Testis (tissue), 2 donors: ENCODE measurements at regions not wholly inside any gene's neighbourhood (a gene's known extent, or its start where the extent isn't known, plus 50 kb on each side); places are given as distances from the start of the nearest gene placed in this dataset.

Experiments
- DNase-seq: peaks from one replicate; pipeline ENCODE4 v3.0.0-alpha.2; 2019
- H3K27ac ChIP-seq, 2 donors: fragments of 200-600 bp; sonication (generic); one replicate each; pipeline ENCODE4 v1.5.1; 2019
- H3K27me3 ChIP-seq: fragments of 200-600 bp; sonication (generic); one replicate; pipeline ENCODE4 v1.5.1; 2019
- H3K36me3 ChIP-seq: fragments of 200-600 bp; sonication (generic); one replicate; pipeline ENCODE4 v1.5.1; 2017; ENCODE audit warnings: low read depth; ENCODE audit errors: missing control alignments
- H3K4me1 ChIP-seq: fragments of 200-600 bp; sonication (generic); one replicate; pipeline ENCODE4 v1.5.1; 2019
- H3K4me3 ChIP-seq, 2 donors: fragments of 200-600 bp; sonication (generic); one replicate each; pipeline ENCODE4 v1.5.1; 2017 to 2019
- H3K9me3 ChIP-seq: fragments of 200-600 bp; sonication (generic); one replicate; pipeline ENCODE4 v1.5.1; 2017
- POLR2A ChIP-seq: fragments of 450-650 bp; IDR thresholded peaks from one replicate; pipeline ENCODE4 v1.6.1; 2017; ENCODE audit warnings: antibody characterized with exemption, mild to moderate bottlenecking, moderate library complexity
- WGBS, 2 donors: methylation state at CpG; one replicate each; pipeline ENCODE4 v1.1.5; 2018; 5-methylcytosine and 5-hydroxymethylcytosine counted together
- intact Hi-C: fragments of 100-400 bp; cut with DNase I; formaldehyde crosslinking; loops from one replicate; pipeline ENCODE4 v1.15.1; 2023; ENCODE audit warnings: low total_unique reads
- TF ChIP-seq, protein P1 (sequence below), 3 experiments: fragments of 450-650 bp in 2 of 3; fragments of 200-600 bp in 1 of 3; sonication (generic) in 1 of 3; IDR thresholded peaks; one replicate each; pipeline ENCODE4 v1.5.1; 2016 to 2019; ENCODE audit warnings: antibody characterized with exemption in 3 of 3, mild to moderate bottlenecking in 2 of 3, moderate library complexity in 1 of 3

DNA sequence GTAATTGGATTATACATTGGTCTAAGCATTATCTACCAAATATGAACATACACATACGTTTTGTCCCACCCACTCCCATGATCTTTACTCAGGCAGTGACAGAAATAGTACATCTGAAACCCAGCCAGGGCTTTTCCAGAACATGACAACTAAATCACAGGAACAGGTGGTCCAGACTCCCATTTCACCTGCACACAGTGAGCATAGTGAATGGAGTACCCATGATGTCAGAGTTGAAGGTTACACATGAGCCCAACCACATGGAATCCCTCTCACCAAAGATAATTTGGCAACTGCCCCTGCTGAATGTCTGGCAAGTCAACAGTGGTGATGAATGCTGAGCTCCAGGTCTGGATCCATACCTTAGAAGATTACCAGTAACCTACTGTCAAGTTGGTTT lies 411.9 kb upstream of the LUZP2 start:
- H3K9me3 ChIP-seq = no peaks in the 10 kb centered on the region
- no peaks in the 10 kb centered on the region for H3K27me3 ChIP-seq
- intact Hi-C loops = no loop called here
- no peak overlapping the region for H3K27ac ChIP-seq
- TF ChIP-seq, protein P1, sequence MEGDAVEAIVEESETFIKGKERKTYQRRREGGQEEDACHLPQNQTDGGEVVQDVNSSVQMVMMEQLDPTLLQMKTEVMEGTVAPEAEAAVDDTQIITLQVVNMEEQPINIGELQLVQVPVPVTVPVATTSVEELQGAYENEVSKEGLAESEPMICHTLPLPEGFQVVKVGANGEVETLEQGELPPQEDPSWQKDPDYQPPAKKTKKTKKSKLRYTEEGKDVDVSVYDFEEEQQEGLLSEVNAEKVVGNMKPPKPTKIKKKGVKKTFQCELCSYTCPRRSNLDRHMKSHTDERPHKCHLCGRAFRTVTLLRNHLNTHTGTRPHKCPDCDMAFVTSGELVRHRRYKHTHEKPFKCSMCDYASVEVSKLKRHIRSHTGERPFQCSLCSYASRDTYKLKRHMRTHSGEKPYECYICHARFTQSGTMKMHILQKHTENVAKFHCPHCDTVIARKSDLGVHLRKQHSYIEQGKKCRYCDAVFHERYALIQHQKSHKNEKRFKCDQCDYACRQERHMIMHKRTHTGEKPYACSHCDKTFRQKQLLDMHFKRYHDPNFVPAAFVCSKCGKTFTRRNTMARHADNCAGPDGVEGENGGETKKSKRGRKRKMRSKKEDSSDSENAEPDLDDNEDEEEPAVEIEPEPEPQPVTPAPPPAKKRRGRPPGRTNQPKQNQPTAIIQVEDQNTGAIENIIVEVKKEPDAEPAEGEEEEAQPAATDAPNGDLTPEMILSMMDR (IDR thresholded peaks at IDR 0.05) = no peak
- TF ChIP-seq POLR2A = no peak
- no peaks in the 10 kb centered on the region for H3K36me3 ChIP-seq
- 67 to 76% methylated on average over 1 of the region's 1 CpG for WGBS, 2 donors
- no peak for DNase-seq
- no peaks in the 10 kb centered on the region for H3K4me1 ChIP-seq
- no peak overlapping the region for H3K4me3 ChIP-seq

DNA sequence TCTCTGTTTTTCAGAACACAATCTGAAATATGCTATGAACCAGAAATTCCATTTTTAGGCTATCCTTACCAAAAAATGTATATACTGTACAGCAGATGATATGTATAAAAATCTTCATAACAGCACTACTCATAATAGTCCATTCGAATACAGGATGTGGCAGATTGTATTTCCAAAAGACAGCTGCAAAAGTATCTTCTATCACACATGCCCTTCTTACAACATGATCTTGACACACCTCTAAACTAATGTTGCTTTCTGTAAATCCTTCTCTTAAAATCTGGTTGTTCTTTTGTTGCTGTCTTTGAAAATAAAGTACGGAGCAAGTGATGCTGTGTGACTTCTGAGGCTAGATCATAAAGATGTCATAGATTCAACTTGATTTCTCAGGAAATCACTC lies 409.9 kb upstream of the LUZP2 start:
- 83 to 95% methylated on average over 2 of the region's 2 CpGs for WGBS, 2 donors
- DNase-seq = no peak
- TF ChIP-seq, protein P1 (IDR thresholded peaks at IDR 0.05) = no peak
- TF ChIP-seq POLR2A = no peak
- Histone ChIP-seq H3K9me3 (no peaks in the 10 kb centered on the region), H3K4me3 (no peak overlapping the region), H3K27ac (no peak overlapping the region), H3K27me3 (no peaks in the 10 kb centered on the region), H3K36me3 (no peaks in the 10 kb centered on the region), H3K4me1 (no peaks in the 10 kb centered on the region)
- intact Hi-C loops = no loop called here

DNA sequence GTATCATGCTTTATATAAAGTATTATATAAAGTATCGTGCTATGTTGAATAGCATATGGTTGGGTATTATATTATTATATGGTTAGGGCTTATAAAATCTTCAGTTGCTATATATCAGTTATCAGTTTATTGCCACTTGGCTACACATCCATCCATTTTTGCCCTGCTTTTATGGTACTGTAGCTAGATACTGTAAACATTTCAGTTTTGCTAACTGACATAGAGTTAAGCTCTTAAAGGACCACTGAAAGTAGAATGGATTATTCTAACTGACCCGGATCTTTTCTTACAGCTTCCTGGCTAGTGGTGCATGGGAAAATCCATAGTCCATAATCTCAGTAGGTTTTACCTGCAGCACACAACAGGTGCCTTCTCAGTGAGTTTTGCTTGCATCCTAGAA lies 405.3 kb upstream of the LUZP2 start:
- intact Hi-C loops = no loop called here
- Histone ChIP-seq H3K4me3 (no peak overlapping the region), H3K27me3 (no peaks in the 10 kb centered on the region), H3K4me1 (no peaks in the 10 kb centered on the region), H3K36me3 (no peaks in the 10 kb centered on the region), H3K9me3 (no peaks in the 10 kb centered on the region), H3K27ac (no peak overlapping the region)
- no peak for DNase-seq
- TF ChIP-seq POLR2A = no peak
- TF ChIP-seq, protein P1 (IDR thresholded peaks at IDR 0.05) = no peak
- 84 to 94% methylated on average over 2 of the region's 2 CpGs for WGBS, 2 donors

DNA sequence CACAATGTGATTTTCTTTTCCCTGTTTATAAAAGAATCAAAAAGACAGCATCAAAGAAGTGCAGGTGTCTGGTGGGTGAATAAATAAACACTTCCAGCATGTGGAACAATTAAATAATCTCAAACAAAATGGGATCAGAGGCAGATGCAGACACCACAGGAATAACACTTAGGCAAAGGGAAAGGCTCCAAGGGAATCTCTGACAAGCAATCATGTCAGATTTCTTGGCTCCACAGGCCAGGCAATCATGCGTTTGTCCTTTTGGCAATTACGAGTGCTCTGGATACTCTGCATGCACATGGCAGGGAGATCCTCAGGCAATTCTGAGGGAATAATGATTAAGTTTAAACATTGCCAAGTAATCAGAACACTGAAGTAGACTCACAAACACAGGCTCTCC lies 403.5 kb upstream of the LUZP2 start:
- H3K9me3 ChIP-seq = no peaks in the 10 kb centered on the region
- no peaks in the 10 kb centered on the region for H3K36me3 ChIP-seq
- TF ChIP-seq POLR2A = no peak
- intact Hi-C loops = no loop called here
- H3K27ac ChIP-seq = no peak overlapping the region
- 39 to 51% methylated on average over 2 of the region's 2 CpGs for WGBS, 2 donors
- no peak for DNase-seq
- H3K27me3 ChIP-seq = no peaks in the 10 kb centered on the region
- no peak overlapping the region for H3K4me3 ChIP-seq
- no peaks in the 10 kb centered on the region for H3K4me1 ChIP-seq

DNA sequence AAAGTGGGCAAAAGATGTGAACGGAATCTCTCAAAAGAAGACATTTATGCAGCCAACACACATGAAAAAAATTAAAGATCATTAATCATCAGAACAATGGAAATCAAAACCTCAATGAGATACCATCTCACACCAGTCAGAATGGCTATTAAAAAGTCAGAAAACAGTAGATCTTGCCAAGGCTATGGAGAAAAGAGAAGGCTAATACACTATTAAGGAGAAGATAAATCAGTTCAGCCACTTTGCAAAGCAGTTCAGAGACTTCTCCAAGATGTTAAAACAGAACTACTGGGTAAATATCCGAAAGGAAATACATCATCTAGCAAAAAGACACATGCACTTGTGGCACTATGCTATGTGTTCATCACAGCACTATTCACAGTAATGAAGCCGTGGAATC lies 388.2 kb upstream of the LUZP2 start:
- DNase-seq = no peak
- Histone ChIP-seq H3K9me3 (no peaks in the 10 kb centered on the region), H3K4me1 (no peaks in the 10 kb centered on the region), H3K27me3 (no peaks in the 10 kb centered on the region), H3K27ac (no peak overlapping the region), H3K36me3 (no peaks in the 10 kb centered on the region), H3K4me3 (no peak overlapping the region)
- 84 to 90% methylated on average over 3 of the region's 3 CpGs for WGBS, 2 donors
- intact Hi-C loops = no loop called here
- TF ChIP-seq POLR2A = no peak
- TF ChIP-seq, protein P1 (IDR thresholded peaks at IDR 0.05) = no peak
